ENCODE measurements at regions not wholly inside any gene's neighbourhood (a gene's known extent, or its start where the extent isn't known, plus 50 kb on each side); places are given as distances from the start of the nearest gene placed in this dataset.

- in situ Hi-C loops (cut with HindIII; ENCODE audit: low sequenced_read_pairs): no loop called here
- DNase-seq (ENCODE audit: low read depth, low spot score): peak; percentile 78
- no peak overlapping the region for H3K4me3 ChIP-seq (ENCODE audit: low read depth, low read length)
- TF ChIP-seq CTCF (IDR thresholded peaks at IDR 0.05; ENCODE audit: low read depth, low read length): no peak
These were observed 174.1 kb downstream of the CSNK2A3 start for GRCh38 chr11:11178671-11179638.

GRCh38 chr11:11177156-11177808, 175.8 kb downstream of the CSNK2A3 start:
- in situ Hi-C loops (cut with HindIII; ENCODE audit: low sequenced_read_pairs): no loop called here
- no peak overlapping the region for H3K4me3 ChIP-seq (ENCODE audit: low read depth, low read length)
- DNase-seq (ENCODE audit: low read depth, low spot score): no peak
- TF ChIP-seq CTCF (IDR thresholded peaks at IDR 0.05; ENCODE audit: low read depth, low read length): no peak

- in situ Hi-C loops (cut with HindIII; ENCODE audit: low sequenced_read_pairs): no loop called here
These were observed 179.6 kb downstream of the CSNK2A3 start for GRCh38 chr11:11173316-11174025.

GRCh38 chr11:11171854-11172253, 181.2 kb downstream of the CSNK2A3 start:
- no peak overlapping the region for H3K4me3 ChIP-seq (ENCODE audit: low read depth, low read length)
- in situ Hi-C loops (cut with HindIII; ENCODE audit: low sequenced_read_pairs): no loop called here
- no peak for DNase-seq (ENCODE audit: low read depth, low spot score)
- TF ChIP-seq CTCF (IDR thresholded peaks at IDR 0.05; ENCODE audit: low read depth, low read length): no peak

More at GRCh38 chr11:11173316-11174025, 179.6 kb downstream of the CSNK2A3 start:
- no peak for TF ChIP-seq CTCF (IDR thresholded peaks at IDR 0.05; ENCODE audit: low read depth, low read length)
- no peak overlapping the region for H3K4me3 ChIP-seq (ENCODE audit: low read depth, low read length)
- DNase-seq (ENCODE audit: low read depth, low spot score): no peak

- DNase-seq (ENCODE audit: low read depth, low spot score): peak; percentile 22
- no peak overlapping the region for H3K4me3 ChIP-seq (ENCODE audit: low read depth, low read length)
- in situ Hi-C loops (cut with HindIII; ENCODE audit: low sequenced_read_pairs): no loop called here
- TF ChIP-seq CTCF (IDR thresholded peaks at IDR 0.05; ENCODE audit: low read depth, low read length): no peak
These were observed 181.8 kb downstream of the CSNK2A3 start for GRCh38 chr11:11171285-11171684.

- no peak for DNase-seq (ENCODE audit: low read depth, low spot score)
- H3K4me3 ChIP-seq (ENCODE audit: low read depth, low read length): no peak overlapping the region
- in situ Hi-C loops (cut with HindIII; ENCODE audit: low sequenced_read_pairs): no loop called here
- no peak for TF ChIP-seq CTCF (IDR thresholded peaks at IDR 0.05; ENCODE audit: low read depth, low read length)
These were observed 182.5 kb downstream of the CSNK2A3 start for GRCh38 chr11:11170352-11171084.

Measured in astrocyte of the spinal cord (primary cell).